Testis (tissue), 2 donors: ENCODE measurements at regions not wholly inside any gene's neighbourhood (a gene's known extent, or its start where the extent isn't known, plus 50 kb on each side); places are given as distances from the start of the nearest gene placed in this dataset.

Experiments
- CTCF ChIP-seq, 3 experiments: fragments of 450-650 bp in 2 of 3; fragments of 200-600 bp in 1 of 3; sonication (generic) in 1 of 3; IDR thresholded peaks; one replicate each; pipeline ENCODE4 v1.5.1; 2016 to 2019; ENCODE audit warnings: antibody characterized with exemption in 3 of 3, mild to moderate bottlenecking in 2 of 3, moderate library complexity in 1 of 3
- POLR2A ChIP-seq: fragments of 450-650 bp; IDR thresholded peaks from one replicate; pipeline ENCODE4 v1.6.1; 2017; ENCODE audit warnings: antibody characterized with exemption, mild to moderate bottlenecking, moderate library complexity

- TF ChIP-seq CTCF (IDR thresholded peaks at IDR 0.05) (no peak), POLR2A (no peak)
Measured at GRCh38 chr2:8615252-8615575, 66.6 kb upstream of the ID2 start.
